Stimulated activated CD8-positive, alpha-beta memory T cell treated with anti-CD3 and anti-CD28 coated beads, Interleukin-15, amount 100 ng/mL, for 24 hours (primary cell): ENCODE measurements at regions not wholly inside any gene's neighbourhood (a gene's known extent, or its start where the extent isn't known, plus 50 kb on each side); places are given as distances from the start of the nearest gene placed in this dataset.
"Not testable (repeated sequence)": the region's sequence is repeated elsewhere in the genome, so short reads cannot be mapped to it uniquely, and the experiment has no call there.

Source experiments
- DNase-seq: peaks from one replicate; pipeline ENCODE4 v3.0.0-alpha.2; 2020; ENCODE audit warnings: low read depth

- not testable (repeated sequence) for DNase-seq
These were observed 1289.6 kb upstream of the SLC39A10 start for GRCh38 chr2:194367390-194367789.

GRCh38 chr2:194363878-194364277 is 1293.1 kb upstream of the SLC39A10 start:
- no peak for DNase-seq

DNA sequence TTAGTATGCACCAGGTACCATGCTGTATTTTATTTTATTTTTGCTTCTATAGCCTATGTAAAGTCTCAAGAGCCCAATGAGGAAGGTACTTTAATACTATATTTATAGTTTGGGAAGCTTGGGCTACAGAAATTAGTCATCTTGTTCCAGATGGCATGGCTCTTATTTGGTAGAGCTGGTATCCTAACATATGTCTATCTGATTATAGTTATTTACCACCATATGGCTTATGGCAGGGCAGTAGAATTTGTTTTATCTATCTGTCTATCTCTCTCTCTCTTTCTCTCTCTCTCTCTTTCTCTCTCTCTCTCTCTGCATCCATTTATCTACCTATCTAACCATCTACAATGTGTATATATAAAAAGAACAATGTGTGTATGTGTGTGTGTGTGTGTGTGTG is 1293.7 kb upstream of the SLC39A10 start:
- no peak for DNase-seq

- no peak for DNase-seq
These were observed 1304.5 kb upstream of the SLC39A10 start for GRCh38 chr2:194352505-194352904.

GRCh38 chr2:194346193-194346592 is 1310.8 kb upstream of the SLC39A10 start:
- no peak for DNase-seq

- no peak for DNase-seq
These were observed 1311.7 kb upstream of the SLC39A10 start for GRCh38 chr2:194345347-194345746.

DNA sequence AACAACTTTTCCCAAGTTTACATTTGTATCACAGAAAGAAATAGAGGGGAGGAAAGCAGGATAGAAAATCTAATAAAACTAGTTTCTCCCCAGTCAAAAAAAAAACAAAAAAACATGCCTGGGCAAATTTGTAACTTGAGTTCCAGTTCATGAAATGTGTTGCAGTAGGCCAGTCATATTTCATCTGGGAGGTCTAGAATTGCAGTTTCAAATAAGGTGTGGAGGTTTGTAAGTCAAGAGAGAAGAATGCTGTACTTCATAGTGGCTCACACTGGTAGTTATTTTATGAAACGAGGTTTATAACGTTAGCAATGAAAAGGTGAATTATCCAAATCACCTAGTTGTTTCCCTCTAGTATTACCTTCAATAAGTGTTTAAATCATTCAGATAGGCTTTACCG is 1313.9 kb upstream of the SLC39A10 start:
- no peak for DNase-seq

GRCh38 chr2:194332799-194333490 is 1324.1 kb upstream of the SLC39A10 start:
- no peak for DNase-seq

GRCh38 chr2:194328456-194328855 is 1328.6 kb upstream of the SLC39A10 start:
- no peak for DNase-seq

DNA sequence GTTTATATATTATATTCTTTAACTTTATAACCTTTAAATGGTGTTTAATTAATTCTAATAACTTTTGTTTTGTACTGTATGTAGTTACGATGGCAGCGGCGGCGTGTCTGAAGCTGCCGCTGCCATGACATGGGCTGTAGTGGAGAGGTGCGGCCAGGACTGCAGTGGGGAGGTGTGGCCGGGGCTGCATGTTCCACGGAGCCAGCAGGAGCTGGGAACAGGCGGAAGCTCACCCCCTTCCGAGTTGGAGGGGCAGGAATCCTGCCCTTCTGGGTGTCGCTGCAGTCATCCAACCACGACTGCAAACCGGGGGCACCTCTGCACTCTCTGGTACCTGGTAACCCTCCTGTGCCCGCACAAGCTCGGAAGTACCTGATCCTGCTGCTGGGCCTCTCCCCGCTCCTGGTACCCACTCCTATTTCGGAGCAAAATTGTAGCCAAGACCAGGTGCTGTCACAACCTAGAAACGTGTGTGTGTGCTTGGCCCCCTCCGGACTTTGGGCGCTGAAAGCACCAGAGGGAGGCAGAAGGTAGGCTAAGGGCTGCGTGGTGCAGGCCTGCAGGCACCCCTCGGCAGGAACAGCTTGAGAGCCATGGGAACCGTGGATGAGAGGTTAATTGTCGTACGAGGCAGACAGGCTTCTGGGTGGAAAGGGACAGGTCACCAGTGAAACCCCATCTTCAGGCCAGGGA is 1329.7 kb upstream of the SLC39A10 start:
- DNase-seq = no peak

DNA sequence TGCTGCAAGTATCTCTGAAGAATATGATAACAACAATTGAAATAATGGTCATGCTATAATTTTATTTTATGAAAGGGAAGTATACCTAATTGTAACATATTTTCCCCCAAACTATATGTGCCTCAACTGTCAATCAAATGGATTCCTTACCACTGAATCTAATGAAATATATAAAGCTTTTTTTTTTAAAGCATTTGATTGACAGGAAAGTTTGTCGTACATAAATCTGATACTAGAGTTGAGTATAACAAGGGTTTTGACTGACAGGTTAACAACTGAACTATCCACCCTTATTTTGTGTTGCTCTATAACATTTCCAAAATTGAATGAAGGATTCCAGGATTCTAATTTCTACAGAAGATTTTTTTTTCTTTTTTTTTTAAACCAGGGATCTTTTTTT is 1333.3 kb upstream of the SLC39A10 start:
- no peak for DNase-seq

DNA sequence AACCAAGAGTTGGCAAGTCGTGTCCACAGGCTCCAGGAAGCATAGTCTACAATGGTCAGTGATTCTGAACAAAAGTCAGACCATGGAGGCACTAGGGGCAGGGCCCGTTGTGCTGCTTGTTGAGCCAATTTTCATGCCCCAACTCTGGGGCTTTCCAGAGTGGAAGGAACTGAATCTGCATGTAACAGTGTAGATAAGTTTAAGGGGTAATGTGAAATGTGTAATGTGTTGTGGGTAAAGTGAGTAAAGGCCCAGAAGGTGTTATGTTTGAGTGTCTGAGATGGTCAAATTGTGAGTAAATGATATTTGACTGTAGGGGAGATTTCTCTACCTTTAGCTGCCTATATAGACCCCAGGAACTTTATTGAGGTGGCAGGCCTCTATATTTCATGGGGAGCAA is 1336.5 kb upstream of the SLC39A10 start:
- no peak for DNase-seq

DNA sequence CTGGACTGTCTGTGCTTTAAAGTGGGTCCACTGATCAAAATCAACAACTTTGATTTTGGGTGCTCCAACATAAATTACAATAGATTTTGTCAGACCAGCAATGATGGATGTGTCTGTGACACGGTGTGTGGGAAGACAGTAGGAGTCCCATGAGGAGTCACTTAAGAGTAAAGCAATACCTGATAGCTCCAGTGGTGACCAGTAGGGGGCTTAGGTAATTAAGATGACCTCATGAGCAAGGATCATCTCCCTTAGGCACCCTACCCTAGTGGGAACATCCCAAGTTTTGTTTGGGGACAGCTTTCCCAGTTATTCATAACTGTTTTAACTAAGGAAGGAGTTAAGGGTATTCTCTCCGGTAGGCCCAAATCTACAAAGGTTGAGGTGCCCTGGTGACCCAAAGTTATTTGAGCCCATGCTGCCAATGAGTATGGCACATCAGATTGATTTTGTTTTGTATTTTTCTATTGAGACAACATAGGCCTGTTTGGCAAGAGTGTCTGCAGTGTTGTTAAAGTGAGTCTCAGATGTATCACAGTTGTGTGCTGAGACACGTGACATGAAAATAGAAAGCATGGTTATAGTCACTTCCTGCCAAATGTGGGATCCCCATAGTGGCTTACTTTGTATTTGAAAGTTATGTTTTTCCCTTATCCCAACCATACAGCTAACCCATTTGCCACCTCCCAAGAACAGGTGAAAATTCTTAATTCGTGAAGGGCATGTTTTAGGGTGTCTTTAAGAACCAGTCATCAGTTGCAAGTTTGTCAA is 1337.6 kb upstream of the SLC39A10 start:
- no peak for DNase-seq

GRCh38 chr2:194314042-194314441 is 1343.0 kb upstream of the SLC39A10 start:
- no peak for DNase-seq

- DNase-seq = no peak
These were observed 1352.8 kb upstream of the SLC39A10 start for GRCh38 chr2:194304191-194304590.

DNA sequence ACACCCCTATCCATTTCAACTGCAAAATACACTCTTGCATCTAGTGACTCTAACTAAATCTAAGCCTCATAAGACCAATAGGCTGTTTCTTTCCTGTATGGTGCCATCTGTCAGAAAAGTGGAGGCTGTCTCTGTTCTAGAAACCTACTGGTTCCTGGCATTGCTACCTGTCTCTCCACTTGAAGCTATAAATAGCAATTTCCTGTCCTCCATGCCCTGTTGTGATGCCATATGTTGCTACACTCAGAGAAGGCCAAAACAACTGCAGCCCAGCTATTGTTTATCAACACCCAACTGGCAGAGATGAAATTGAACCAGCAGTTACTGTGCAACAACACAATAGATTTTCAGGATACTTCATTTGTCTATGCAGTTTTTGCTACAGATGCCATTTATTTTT is 1355.1 kb upstream of the SLC39A10 start:
- no peak for DNase-seq

DNA sequence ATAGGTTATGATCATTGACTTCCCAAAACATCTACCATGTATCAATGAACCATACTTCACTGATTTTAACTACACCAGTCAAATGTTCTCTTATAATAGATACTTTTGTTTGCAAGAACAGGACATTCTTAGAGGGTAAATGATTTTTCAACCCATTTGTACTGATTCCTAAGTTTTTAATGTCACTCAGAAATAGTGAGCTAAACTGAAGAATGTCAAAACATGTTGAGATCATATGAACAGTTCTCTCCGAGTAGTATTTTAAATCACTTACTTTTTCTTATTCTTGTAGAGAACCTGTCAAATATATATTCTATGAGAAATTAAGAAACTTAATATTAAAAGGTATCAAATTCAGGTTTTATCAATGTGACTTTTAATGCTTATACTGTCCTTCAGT is 1362.9 kb upstream of the SLC39A10 start:
- no peak for DNase-seq

GRCh38 chr2:194291104-194291503 is 1365.9 kb upstream of the SLC39A10 start:
- no peak for DNase-seq

- no peak for DNase-seq
These were observed 1367.2 kb upstream of the SLC39A10 start for GRCh38 chr2:194289712-194290346.

GRCh38 chr2:194276667-194277066 is 1380.4 kb upstream of the SLC39A10 start:
- not testable (repeated sequence) for DNase-seq

GRCh38 chr2:194271293-194271961 is 1385.6 kb upstream of the SLC39A10 start:
- no peak for DNase-seq

GRCh38 chr2:194270648-194271047 is 1386.4 kb upstream of the SLC39A10 start:
- DNase-seq = no peak
